HG03378 (cell line): ENCODE measurements at regions not wholly inside any gene's neighbourhood (a gene's known extent, or its start where the extent isn't known, plus 50 kb on each side); places are given as distances from the start of the nearest gene placed in this dataset.

ENCODE experiments used
- ATAC-seq: cut with Tn5 transposase; IDR thresholded peaks from one replicate; pipeline ENCODE4 v1.9.1; 2021; ENCODE audit warnings: mild to moderate bottlenecking, moderate library complexity; ENCODE audit not compliant: unreplicated experiment

GRCh38 chr14:87187786-87188185 is 805.2 kb downstream of the GALC start:
- no peak for ATAC-seq

GRCh38 chr14:87186737-87187136 is 806.2 kb downstream of the GALC start:
- no peak for ATAC-seq

GRCh38 chr14:87185961-87186560 is 806.9 kb downstream of the GALC start:
- ATAC-seq: no peak

GRCh38 chr14:87184180-87184579 is 808.8 kb downstream of the GALC start:
- ATAC-seq: no peak

- no peak for ATAC-seq
Measured at GRCh38 chr14:87181288-87181687, 811.7 kb downstream of the GALC start.

- ATAC-seq: no peak
Measured at GRCh38 chr14:87179936-87180335, 813.0 kb downstream of the GALC start.

- no peak for ATAC-seq
Measured at GRCh38 chr14:87178277-87178676, 814.7 kb downstream of the GALC start.

- ATAC-seq: no peak
Measured at GRCh38 chr14:87175175-87175574, 817.8 kb downstream of the GALC start.

GRCh38 chr14:87171141-87171540 is 821.8 kb downstream of the GALC start:
- no peak for ATAC-seq

GRCh38 chr14:87170179-87170578 is 822.8 kb downstream of the GALC start:
- no peak for ATAC-seq

- ATAC-seq: no peak
Measured at GRCh38 chr14:87169362-87169761, 823.6 kb downstream of the GALC start.

GRCh38 chr14:87161502-87161901 is 831.5 kb downstream of the GALC start:
- ATAC-seq: no peak

- no peak for ATAC-seq
Measured at GRCh38 chr14:87160989-87161388, 832.0 kb downstream of the GALC start.

- ATAC-seq: no peak
Measured at GRCh38 chr14:87158283-87158682, 834.7 kb downstream of the GALC start.

- no peak for ATAC-seq
Measured at GRCh38 chr14:87156878-87157277, 836.1 kb downstream of the GALC start.

GRCh38 chr14:87155856-87156488 is 837.0 kb downstream of the GALC start:
- no peak for ATAC-seq

- ATAC-seq: no peak
Measured at GRCh38 chr14:87153901-87154300, 839.1 kb downstream of the GALC start.

GRCh38 chr14:87153391-87153790 is 839.6 kb downstream of the GALC start:
- no peak for ATAC-seq

GRCh38 chr14:87152693-87153092 is 840.3 kb downstream of the GALC start:
- no peak for ATAC-seq

- no peak for ATAC-seq
Measured at GRCh38 chr14:87149583-87150354, 843.2 kb downstream of the GALC start.

GRCh38 chr14:87148655-87149054 is 844.3 kb downstream of the GALC start:
- no peak for ATAC-seq

- no peak for ATAC-seq
Measured at GRCh38 chr14:87142551-87143211, 850.3 kb downstream of the GALC start.
